ENCODE measurements at regions not wholly inside any gene's neighbourhood (a gene's known extent, or its start where the extent isn't known, plus 50 kb on each side); places are given as distances from the start of the nearest gene placed in this dataset.
A peak's percentile ranks its signal among the peaks of the same experiment; 100 is the strongest.

GRCh38 chr5:68932830-68933434, 160.9 kb upstream of the SLC30A5 start:
- 71 to 74% methylated on average over 3 of the region's 3 CpGs for WGBS, 2 donors
- Histone ChIP-seq H3K9me3 (ENCODE audit: control insufficient read depth in 2 of 2, insufficient read depth in 1 of 2, low read depth in 1 of 2, low read length in 1 of 2) (peaks cover 4 to 12% of the 10 kb centered on the region in 2 donors), H3K4me3 (ENCODE audit: low read depth in 1 of 2, low read length in 2 of 2) (no peak overlapping the region), H3K27ac (ENCODE audit: low read depth in 2 of 2, low read length in 1 of 2) (no peak overlapping the region), H3K4me1 (ENCODE audit: control insufficient read depth in 2 of 2, insufficient read depth in 2 of 2, low read length in 1 of 2) (no peaks in the 10 kb centered on the region), H3K27me3 (ENCODE audit: control insufficient read depth in 1 of 2, insufficient read depth in 2 of 2, low read length in 2 of 2) (no peaks in the 10 kb centered on the region), H3K36me3 (ENCODE audit: control insufficient read depth in 2 of 2, insufficient read depth in 2 of 2, low read length in 1 of 2) (no peaks in the 10 kb centered on the region)

GRCh38 chr5:68942169-68942568, 151.6 kb upstream of the SLC30A5 start:
- Histone ChIP-seq H3K27ac (ENCODE audit: low read depth in 2 of 2, low read length in 1 of 2) (no peak overlapping the region), H3K27me3 (ENCODE audit: control insufficient read depth in 1 of 2, insufficient read depth in 2 of 2, low read length in 2 of 2) (no peaks in the 10 kb centered on the region), H3K36me3 (ENCODE audit: control insufficient read depth in 2 of 2, insufficient read depth in 2 of 2, low read length in 1 of 2) (no peaks in the 10 kb centered on the region), H3K4me1 (ENCODE audit: control insufficient read depth in 2 of 2, insufficient read depth in 2 of 2, low read length in 1 of 2) (no peaks in the 10 kb centered on the region), H3K9me3 (ENCODE audit: control insufficient read depth in 2 of 2, insufficient read depth in 1 of 2, low read depth in 1 of 2, low read length in 1 of 2) (no peaks in the 10 kb centered on the region), H3K4me3 (ENCODE audit: low read depth in 1 of 2, low read length in 2 of 2) (no peak overlapping the region)
- WGBS, 2 donors: 78 to 92% methylated on average over 2 of the region's 2 CpGs

DNA sequence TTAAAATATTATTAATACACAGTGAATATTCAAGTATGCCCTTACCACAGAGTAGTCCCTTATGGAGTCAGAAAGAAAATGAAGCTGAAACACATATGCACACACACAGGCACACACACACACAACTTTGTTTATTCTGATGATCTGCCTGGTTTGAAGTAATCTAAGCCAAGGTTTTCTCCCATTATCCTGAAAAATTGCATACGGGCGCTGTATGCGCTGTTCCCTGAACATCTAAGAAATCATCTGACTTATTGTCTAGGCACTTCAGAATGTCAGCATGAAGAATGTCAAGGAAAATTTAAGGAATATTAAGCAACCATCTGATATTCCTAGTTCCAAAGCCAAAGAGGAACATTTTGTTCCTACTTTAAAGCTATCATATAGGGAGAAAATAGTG, 147.1 kb upstream of the SLC30A5 start:
- Histone ChIP-seq H3K9me3 (ENCODE audit: control insufficient read depth in 2 of 2, insufficient read depth in 1 of 2, low read depth in 1 of 2, low read length in 1 of 2) (no peaks in the 10 kb centered on the region), H3K27me3 (ENCODE audit: control insufficient read depth in 1 of 2, insufficient read depth in 2 of 2, low read length in 2 of 2) (no peaks in the 10 kb centered on the region), H3K4me1 (ENCODE audit: control insufficient read depth in 2 of 2, insufficient read depth in 2 of 2, low read length in 1 of 2) (peaks cover 0 to 4% of the 10 kb centered on the region in 2 donors), H3K36me3 (ENCODE audit: control insufficient read depth in 2 of 2, insufficient read depth in 2 of 2, low read length in 1 of 2) (no peaks in the 10 kb centered on the region), H3K4me3 (ENCODE audit: low read depth in 1 of 2, low read length in 2 of 2) (no peak overlapping the region), H3K27ac (ENCODE audit: low read depth in 2 of 2, low read length in 1 of 2) (no peak overlapping the region)
- WGBS, 2 donors: 95 to 97% methylated on average over 3 of the region's 3 CpGs

GRCh38 chr5:68947986-68948385, 145.8 kb upstream of the SLC30A5 start:
- Histone ChIP-seq H3K9me3 (ENCODE audit: control insufficient read depth in 2 of 2, insufficient read depth in 1 of 2, low read depth in 1 of 2, low read length in 1 of 2) (no peaks in the 10 kb centered on the region), H3K27ac (ENCODE audit: low read depth in 2 of 2, low read length in 1 of 2) (no peak overlapping the region), H3K36me3 (ENCODE audit: control insufficient read depth in 2 of 2, insufficient read depth in 2 of 2, low read length in 1 of 2) (no peaks in the 10 kb centered on the region), H3K4me1 (ENCODE audit: control insufficient read depth in 2 of 2, insufficient read depth in 2 of 2, low read length in 1 of 2) (peaks cover 0 to 4% of the 10 kb centered on the region in 2 donors), H3K27me3 (ENCODE audit: control insufficient read depth in 1 of 2, insufficient read depth in 2 of 2, low read length in 2 of 2) (no peaks in the 10 kb centered on the region), H3K4me3 (ENCODE audit: low read depth in 1 of 2, low read length in 2 of 2) (no peak overlapping the region)
- 26 to 84% methylated on average over 2 of the region's 2 CpGs for WGBS, 2 donors

GRCh38 chr5:68949256-68949655, 144.6 kb upstream of the SLC30A5 start:
- WGBS, 2 donors: 79 to 84% methylated on average over 3 of the region's 3 CpGs
- Histone ChIP-seq H3K27me3 (ENCODE audit: control insufficient read depth in 1 of 2, insufficient read depth in 2 of 2, low read length in 2 of 2) (no peaks in the 10 kb centered on the region), H3K4me3 (ENCODE audit: low read depth in 1 of 2, low read length in 2 of 2) (no peak overlapping the region), H3K9me3 (ENCODE audit: control insufficient read depth in 2 of 2, insufficient read depth in 1 of 2, low read depth in 1 of 2, low read length in 1 of 2) (no peaks in the 10 kb centered on the region), H3K36me3 (ENCODE audit: control insufficient read depth in 2 of 2, insufficient read depth in 2 of 2, low read length in 1 of 2) (no peaks in the 10 kb centered on the region), H3K27ac (ENCODE audit: low read depth in 2 of 2, low read length in 1 of 2) (no peak overlapping the region), H3K4me1 (ENCODE audit: control insufficient read depth in 2 of 2, insufficient read depth in 2 of 2, low read length in 1 of 2) (peaks cover 0 to 4% of the 10 kb centered on the region in 2 donors)

DNA sequence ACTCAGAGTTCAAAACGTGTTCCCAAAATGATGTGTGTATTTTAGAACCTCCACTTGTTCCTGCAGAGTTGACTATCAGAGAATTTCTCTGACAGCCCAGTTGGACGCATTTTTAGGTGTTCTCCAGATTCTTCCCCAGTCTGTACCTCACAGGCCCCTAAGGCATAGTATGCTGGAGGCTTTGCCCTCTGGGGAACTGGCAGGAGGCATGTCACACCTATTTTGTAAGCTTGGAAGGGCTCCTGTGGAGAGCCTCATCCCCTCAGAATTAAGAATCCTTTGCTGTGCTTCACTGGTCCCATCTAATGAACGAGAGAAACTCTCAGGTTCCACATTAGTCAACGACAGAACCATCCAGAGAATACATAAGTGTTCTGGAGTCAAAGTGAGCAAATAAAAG, 144.1 kb upstream of the SLC30A5 start:
- no peak overlapping the region for H3K27ac ChIP-seq (ENCODE audit: low read depth in 2 of 2, low read length in 1 of 2)
- no peaks in the 10 kb centered on the region for H3K27me3 ChIP-seq (ENCODE audit: control insufficient read depth in 1 of 2, insufficient read depth in 2 of 2, low read length in 2 of 2)
- no peaks in the 10 kb centered on the region for H3K36me3 ChIP-seq (ENCODE audit: control insufficient read depth in 2 of 2, insufficient read depth in 2 of 2, low read length in 1 of 2)
- peaks cover 0 to 4% of the 10 kb centered on the region in 2 donors for H3K4me1 ChIP-seq (ENCODE audit: control insufficient read depth in 2 of 2, insufficient read depth in 2 of 2, low read length in 1 of 2)
- WGBS, 2 donors: 40% methylated on average over 4 of the region's 4 CpGs
- H3K4me3 ChIP-seq (ENCODE audit: low read depth in 1 of 2, low read length in 2 of 2): no peak overlapping the region
- no peaks in the 10 kb centered on the region for H3K9me3 ChIP-seq (ENCODE audit: control insufficient read depth in 2 of 2, insufficient read depth in 1 of 2, low read depth in 1 of 2, low read length in 1 of 2)

GRCh38 chr5:68950125-68950524, 143.7 kb upstream of the SLC30A5 start:
- no peak overlapping the region for H3K27ac ChIP-seq (ENCODE audit: low read depth in 2 of 2, low read length in 1 of 2)
- H3K9me3 ChIP-seq (ENCODE audit: control insufficient read depth in 2 of 2, insufficient read depth in 1 of 2, low read depth in 1 of 2, low read length in 1 of 2): no peaks in the 10 kb centered on the region
- H3K36me3 ChIP-seq (ENCODE audit: control insufficient read depth in 2 of 2, insufficient read depth in 2 of 2, low read length in 1 of 2): no peaks in the 10 kb centered on the region
- no peak overlapping the region for H3K4me3 ChIP-seq (ENCODE audit: low read depth in 1 of 2, low read length in 2 of 2)
- WGBS, 2 donors: 28 to 42% methylated on average over 6 of the region's 6 CpGs
- H3K27me3 ChIP-seq (ENCODE audit: control insufficient read depth in 1 of 2, insufficient read depth in 2 of 2, low read length in 2 of 2): no peaks in the 10 kb centered on the region
- peaks cover 0 to 4% of the 10 kb centered on the region in 2 donors for H3K4me1 ChIP-seq (ENCODE audit: control insufficient read depth in 2 of 2, insufficient read depth in 2 of 2, low read length in 1 of 2)

DNA sequence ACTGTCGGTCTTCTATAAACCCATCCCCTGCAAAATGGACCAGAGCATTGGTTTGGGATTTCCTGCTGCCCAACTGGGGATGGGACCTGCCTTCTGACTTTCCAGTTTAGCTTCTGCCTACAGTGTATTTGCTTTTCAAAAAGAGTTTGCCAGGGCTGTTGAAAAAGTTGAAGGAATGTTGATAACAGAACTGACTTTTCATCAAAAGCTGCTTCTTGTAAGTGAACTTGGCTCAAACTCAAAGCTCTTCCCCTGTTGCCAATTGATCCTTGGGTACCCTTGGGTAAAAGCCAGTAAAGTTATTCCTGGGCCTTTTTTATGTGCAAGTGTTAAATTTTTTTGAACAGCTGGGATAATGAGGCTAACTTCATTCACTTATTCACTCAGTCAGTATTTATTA, 142.9 kb upstream of the SLC30A5 start:
- Histone ChIP-seq H3K27me3 (ENCODE audit: control insufficient read depth in 1 of 2, insufficient read depth in 2 of 2, low read length in 2 of 2) (no peaks in the 10 kb centered on the region), H3K4me3 (ENCODE audit: low read depth in 1 of 2, low read length in 2 of 2) (no peak overlapping the region), H3K36me3 (ENCODE audit: control insufficient read depth in 2 of 2, insufficient read depth in 2 of 2, low read length in 1 of 2) (no peaks in the 10 kb centered on the region), H3K27ac (ENCODE audit: low read depth in 2 of 2, low read length in 1 of 2) (no peak overlapping the region), H3K9me3 (ENCODE audit: control insufficient read depth in 2 of 2, insufficient read depth in 1 of 2, low read depth in 1 of 2, low read length in 1 of 2) (no peaks in the 10 kb centered on the region), H3K4me1 (ENCODE audit: control insufficient read depth in 2 of 2, insufficient read depth in 2 of 2, low read length in 1 of 2) (peaks cover 0 to 4% of the 10 kb centered on the region in 2 donors)
- 54 to 56% methylated on average over 1 of the region's 1 CpG for WGBS, 2 donors

- H3K27ac ChIP-seq (ENCODE audit: low read depth in 2 of 2, low read length in 1 of 2): peak overlapping the region in 1 of 2 donors; percentile 1
- WGBS, 2 donors: 27 to 43% methylated on average over 3 of the region's 3 CpGs
- no peak overlapping the region for H3K4me3 ChIP-seq (ENCODE audit: low read depth in 1 of 2, low read length in 2 of 2)
- H3K4me1 ChIP-seq (ENCODE audit: control insufficient read depth in 2 of 2, insufficient read depth in 2 of 2, low read length in 1 of 2): peaks cover 0 to 4% of the 10 kb centered on the region in 2 donors
- no peaks in the 10 kb centered on the region for H3K9me3 ChIP-seq (ENCODE audit: control insufficient read depth in 2 of 2, insufficient read depth in 1 of 2, low read depth in 1 of 2, low read length in 1 of 2)
- H3K36me3 ChIP-seq (ENCODE audit: control insufficient read depth in 2 of 2, insufficient read depth in 2 of 2, low read length in 1 of 2): no peaks in the 10 kb centered on the region
- H3K27me3 ChIP-seq (ENCODE audit: control insufficient read depth in 1 of 2, insufficient read depth in 2 of 2, low read length in 2 of 2): no peaks in the 10 kb centered on the region
Observed at GRCh38 chr5:68953231-68953874, 140.5 kb upstream of the SLC30A5 start.

All from esophagus (tissue), 2 donors.